K562 (cell line): ENCODE measurements at regions not wholly inside any gene's neighbourhood (a gene's known extent, or its start where the extent isn't known, plus 50 kb on each side); places are given as distances from the start of the nearest gene placed in this dataset.
"Not testable (repeated sequence)": the region's sequence is repeated elsewhere in the genome, so short reads cannot be mapped to it uniquely, and the experiment has no call there.

Experiments used
- ATAC-seq: fragments of 200-7000 bp; cut with Tn5 transposase; 3 replicates; pipeline ENCODE4 v1.9.1; 2020; ENCODE audit warnings: moderate library complexity
- BruUV-seq: library from RNA; stranded (reverse); fragments of 400-500 nt; replicated peaks from 2 replicates; lab custom pipeline; 2021; lab: Mats Ljungman, UMichigan
- CTCF ChIA-PET: fragments of 300-600 bp; formaldehyde crosslinking; extraction: SDS; loops from one replicate; lab custom pipeline; 2021; ENCODE audit warnings: low intra/inter-chr PET ratio; lab: Yijun Ruan, JAX
- POLR2A ChIA-PET: fragments of 300-600, 350-650 bp; sonication (Branson Sonifier 250); formaldehyde crosslinking; extraction: SDS; loops from one replicate; lab custom pipeline; 2021; ENCODE audit warnings: antibody characterized with exemption, inconsistent platforms; lab: Yijun Ruan, JAX
- DNase-seq, 4 experiments: peaks; one replicate each; pipeline versions ENCODE4 v3.0.0 to v3.0.0-alpha.2; 2011 to 2018; ENCODE audit warnings: low spot score in 3 of 4, mixed read lengths in 3 of 4; ENCODE audit errors: extremely low read depth in 1 of 4
- FAIRE-seq: peaks from 2 replicates; lab custom pipeline; 2011; peaks lifted over from hg19 to GRCh38; lab: Jason Lieb, UNC
- H2AFZ ChIP-seq: 2 replicates; pipeline ENCODE4 v1.6.0; 2011; ENCODE audit warnings: low read depth, low read length, control low read depth, inconsistent platforms
- H3K27ac ChIP-seq: fragments of 200-600 bp; 3 replicates; pipeline ENCODE4 v1.8.0; 2011; ENCODE audit warnings: low read depth, mild to moderate bottlenecking, control low read depth, inconsistent platforms, low read length, moderate library complexity, mixed read lengths; ENCODE audit errors: extremely low read depth
- H3K27me3 ChIP-seq, 2 experiments: fragments of 300-600 bp in 1 of 2; 2 replicates in 1 of 2; 3 replicates in 1 of 2; pipeline versions ENCODE4 v1.6.0 to v1.8.0; 2011; ENCODE audit warnings: inconsistent platforms in 2 of 2, low read length in 2 of 2, mild to moderate bottlenecking in 1 of 2, mixed read lengths in 1 of 2, moderate library complexity in 1 of 2; ENCODE audit not compliant: control insufficient read depth in 2 of 2, insufficient read depth in 2 of 2
- H3K36me3 ChIP-seq: fragments of 300-600 bp; 3 replicates; pipeline ENCODE4 v1.8.0; 2011; ENCODE audit warnings: mild to moderate bottlenecking, low read length, inconsistent platforms; ENCODE audit not compliant: control insufficient read depth, insufficient read depth
- H3K4me1 ChIP-seq, 2 experiments: fragments of 200-600 bp in 1 of 2; replicated peaks in 1 of 2; 2 replicates in 1 of 2; 3 replicates in 1 of 2; pipeline versions ENCODE4 v1.5.1 to v1.8.0; 2011; ENCODE audit warnings: inconsistent platforms in 2 of 2, low read length in 2 of 2, mild to moderate bottlenecking in 1 of 2, mixed read lengths in 1 of 2, moderate library complexity in 1 of 2; ENCODE audit not compliant: control insufficient read depth in 2 of 2, insufficient read depth in 2 of 2
- H3K4me2 ChIP-seq: 2 replicates; pipeline ENCODE4 v1.6.1; 2011; ENCODE audit warnings: low read length, control low read depth, inconsistent platforms, mixed read lengths; ENCODE audit not compliant: insufficient read depth
- H3K4me3 ChIP-seq: fragments of 200-600 bp; sonication (generic), shearing (Covaris generic); 2 replicates; pipeline ENCODE4 v1.5.1; 2016; ENCODE audit warnings: control low read depth, inconsistent platforms
- H3K79me2 ChIP-seq: fragments of 200-600 bp; 3 replicates; pipeline ENCODE4 v1.8.0; 2011; ENCODE audit warnings: low read length, inconsistent platforms; ENCODE audit not compliant: control insufficient read depth, insufficient read depth
- H3K9ac ChIP-seq, 2 experiments: 2 replicates each; pipeline versions ENCODE4 v1.6.0 to v1.6.1; 2011; ENCODE audit warnings: low read depth in 2 of 2, low read length in 2 of 2, control low read depth in 1 of 2, inconsistent platforms in 1 of 2, mild to moderate bottlenecking in 1 of 2, mixed read lengths in 1 of 2; ENCODE audit not compliant: insufficient read depth in 1 of 2
- H3K9me1 ChIP-seq: one replicate; pipeline ENCODE4 v1.6.0; 2011; ENCODE audit warnings: inconsistent platforms, mild to moderate bottlenecking, low read length, moderate library complexity; ENCODE audit not compliant: control insufficient read depth, insufficient read depth
- H3K9me3 ChIP-seq: replicated peaks from 2 replicates; pipeline ENCODE4 v1.5.1; 2011; ENCODE audit warnings: low read depth, low read length, inconsistent platforms; ENCODE audit not compliant: control insufficient read depth, insufficient read depth
- H4K20me1 ChIP-seq: replicated peaks from 2 replicates; pipeline ENCODE4 v1.6.1; 2011; ENCODE audit warnings: low read length, inconsistent platforms, mixed read lengths; ENCODE audit not compliant: control insufficient read depth, insufficient read depth
- C11orf30 ChIP-seq: fragments of 450-650 bp; IDR thresholded peaks from 2 replicates; pipeline ENCODE4 v1.6.1; 2016; ENCODE audit warnings: low read depth, mild to moderate bottlenecking
- MAFG ChIP-seq: fragments of 450-650 bp; conservative IDR thresholded peaks from 2 replicates; pipeline ENCODE4 v1.6.1; 2016; ENCODE audit warnings: missing genetic modification characterization, missing compliant biosample characterization
- MAFK ChIP-seq: IDR thresholded peaks from 2 replicates; pipeline ENCODE4 v1.6.1; 2011; ENCODE audit warnings: low read length, improper control_type of control experiment
- NFE2 ChIP-seq: IDR thresholded peaks from 2 replicates; pipeline ENCODE4 v1.6.1; 2014; ENCODE audit warnings: antibody characterized with exemption, low read depth
- NFIC ChIP-seq: fragments of 450-650 bp; IDR thresholded peaks from 2 replicates; pipeline ENCODE4 v1.6.1; 2017; ENCODE audit warnings: mild to moderate bottlenecking, inconsistent platforms
- ZNF316 ChIP-seq: fragments of 450-650 bp; IDR thresholded peaks from 2 replicates; pipeline ENCODE4 v1.6.1; 2016
- WGBS: fragments of 100-300 bp; shearing (Covaris generic); methylation state at CpG from one replicate; pipeline ENCODE4 v1.1.6; 2016; ENCODE audit warnings: low coverage, mixed read lengths; ENCODE audit not compliant: insufficient coverage; ENCODE audit errors: missing lambda C conversion rate; 5-methylcytosine and 5-hydroxymethylcytosine counted together
- in situ Hi-C: fragments of 300-500 bp; cut with MboI; formaldehyde crosslinking; loops from 4 replicates; pipeline ENCODE4 v1.15.0; 2018; ENCODE audit warnings: inconsistent platforms, mixed read lengths
- intact Hi-C: fragments of 100-400 bp; cut with micrococcal nuclease; formaldehyde crosslinking; loops from 2 replicates; pipeline ENCODE4 v1.14.2; 2022

DNA sequence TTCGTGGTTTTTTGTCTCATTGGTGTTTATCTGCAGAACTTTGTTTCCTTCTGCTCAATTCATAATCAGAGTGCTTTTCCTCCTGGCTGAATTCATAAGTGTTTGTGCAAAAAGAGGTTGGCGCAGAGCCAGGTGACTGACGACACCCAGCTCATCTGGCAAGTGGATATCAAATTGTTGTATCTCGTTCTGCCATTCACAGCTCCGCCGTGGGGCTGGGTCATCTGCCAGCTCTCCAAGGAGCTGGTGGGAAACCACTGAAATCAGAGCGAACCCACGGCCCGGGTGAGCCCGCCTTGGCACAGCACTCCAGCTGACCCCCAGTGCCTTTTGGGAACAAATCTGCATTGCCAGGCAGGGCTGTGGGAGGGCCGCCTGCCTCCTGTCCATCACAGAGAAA, 110.7 kb upstream of the DRD5 start:
- H3K9ac ChIP-seq, CTCF ChIA-PET, H3K4me1 ChIP-seq, in situ Hi-C loops, H3K27me3 ChIP-seq, ATAC-seq, H3K4me3 ChIP-seq, FAIRE-seq, H3K36me3 ChIP-seq, intact Hi-C loops, BruUV-seq, H4K20me1 ChIP-seq, POLR2A ChIA-PET, H3K27ac ChIP-seq, H3K79me2 ChIP-seq, H3K4me2 ChIP-seq, H2AFZ ChIP-seq, H3K9me3 ChIP-seq, H3K9me1 ChIP-seq: not testable (repeated sequence)
- TF ChIP-seq NFIC = peak; percentile 72
- under 1% methylated on average over 9 of the region's 11 CpGs for WGBS
- peak in 1 of 4 experiments; percentile 3 for DNase-seq

DNA sequence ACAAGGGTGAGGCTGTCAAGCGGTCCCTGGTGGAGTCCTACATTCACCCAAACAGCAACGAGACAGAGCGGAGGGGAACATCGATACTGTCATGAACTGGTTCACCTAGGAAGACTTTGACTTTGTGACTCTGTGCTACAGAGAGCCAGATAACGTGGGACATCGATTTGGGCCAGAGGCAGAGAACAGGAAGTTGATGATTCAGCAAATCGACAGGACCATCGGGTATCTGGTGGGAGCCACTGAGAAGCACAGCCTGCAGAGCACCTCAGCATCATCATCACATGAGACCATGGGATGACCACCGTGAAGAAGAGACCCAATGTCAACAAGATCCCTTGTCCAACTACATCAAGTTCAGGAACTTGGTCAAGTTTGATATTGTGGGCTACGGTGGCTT, 104.1 kb upstream of the DRD5 start:
- TF ChIP-seq C11orf30 (peak; percentile 83), NFE2 (0 out of 2 replicates have a peak, but pooled peaks have one; percentile 7), MAFG (tag) (peak; percentile 86), ZNF316 (peak; percentile 87), MAFK (peak; percentile 33; the same call in 1 of the 2 replicates)
- TF ChIP-seq, all 486 proteins: peak for 5; not testable (repeated sequence) for 481
- DNase-seq, CTCF ChIA-PET, intact Hi-C loops, H2AFZ ChIP-seq, H3K9me3 ChIP-seq, H3K9ac ChIP-seq, H3K79me2 ChIP-seq, H4K20me1 ChIP-seq, H3K36me3 ChIP-seq, ATAC-seq, BruUV-seq, H3K27ac ChIP-seq, H3K4me2 ChIP-seq, FAIRE-seq, H3K4me3 ChIP-seq, POLR2A ChIA-PET, H3K9me1 ChIP-seq, H3K4me1 ChIP-seq, H3K27me3 ChIP-seq, in situ Hi-C loops: not testable (repeated sequence)
- under 1% methylated on average over 10 of the region's 10 CpGs for WGBS
